Thyroid gland (tissue), 4 donors: ENCODE measurements at regions not wholly inside any gene's neighbourhood (a gene's known extent, or its start where the extent isn't known, plus 50 kb on each side); places are given as distances from the start of the nearest gene placed in this dataset.

Source experiments
- DNase-seq, 2 donors: peaks; one replicate each; pipeline ENCODE4 v3.0.0-alpha.2; 2019
- H3K27ac ChIP-seq, 3 donors: fragments of 200-600 bp; sonication (generic); 1 replicate in 2 of 3; 2 replicates in 1 of 3; pipeline ENCODE4 v1.5.1; 2016 to 2019; ENCODE audit warnings: mild to moderate bottlenecking in 1 of 3, moderate library complexity in 1 of 3
- H3K27me3 ChIP-seq: fragments of 200-600 bp; sonication (generic); one replicate; pipeline ENCODE4 v1.5.1; 2019
- H3K36me3 ChIP-seq, 2 donors: fragments of 200-600 bp; sonication (generic); one replicate each; pipeline ENCODE4 v1.5.1; 2016 to 2019
- H3K4me1 ChIP-seq, 2 donors: fragments of 200-600 bp; sonication (generic); one replicate each; pipeline ENCODE4 v1.5.1; 2017 to 2019
- H3K4me3 ChIP-seq, 3 donors: fragments of 200-600 bp; sonication (generic); replicated peaks in 1 of 3; 1 replicate in 2 of 3; 2 replicates in 1 of 3; pipeline ENCODE4 v1.5.1; 2016; ENCODE audit warnings: mild to moderate bottlenecking in 1 of 3
- H3K9me3 ChIP-seq: fragments of 200-600 bp; sonication (generic); one replicate; pipeline ENCODE4 v1.5.1; 2017
- POLR2A ChIP-seq, 2 donors: fragments of 450-650 bp; IDR thresholded peaks; one replicate each; pipeline ENCODE4 v1.6.1; 2017; ENCODE audit warnings: antibody characterized with exemption in 2 of 2, mild to moderate bottlenecking in 2 of 2, moderate library complexity in 1 of 2
- WGBS, 2 donors: methylation state at CpG; one replicate each; pipeline ENCODE4 v1.1.5; 2017; 5-methylcytosine and 5-hydroxymethylcytosine counted together
- intact Hi-C: fragments of 100-400 bp; cut with DNase I; formaldehyde crosslinking; loops from one replicate; pipeline ENCODE4 v1.15.1; 2023
- TF ChIP-seq, protein P1 (sequence below), 6 experiments: fragments of 200-600 bp in 3 of 6; fragments of 450-650 bp in 3 of 6; sonication (generic) in 3 of 6; IDR thresholded peaks; one replicate each; pipeline ENCODE4 v1.5.1; 2016 to 2019; ENCODE audit warnings: antibody characterized with exemption in 6 of 6, mild to moderate bottlenecking in 2 of 6, inconsistent platforms in 1 of 6, moderate library complexity in 1 of 6

DNA sequence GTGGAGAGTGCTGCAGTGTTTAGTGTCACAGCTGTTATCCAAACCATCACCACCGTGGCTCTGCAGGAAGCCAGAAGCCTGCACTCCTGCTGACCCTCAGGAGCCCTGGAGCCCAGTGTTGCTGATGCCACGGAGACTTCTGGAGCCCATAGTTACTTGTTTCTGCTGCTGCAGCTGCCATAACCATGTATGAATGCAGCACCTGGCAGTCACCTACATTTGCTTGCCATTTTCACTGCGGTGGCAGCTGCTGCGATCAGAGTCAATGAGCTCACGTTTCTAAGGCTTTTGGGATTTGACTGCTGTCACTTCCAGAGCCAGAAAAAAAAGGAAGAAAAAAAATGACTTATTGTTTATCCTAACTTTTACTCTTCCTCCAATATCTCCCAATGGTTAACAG lies 299.2 kb upstream of the THRB start:
- Histone ChIP-seq H3K27ac (no peak overlapping the region), H3K4me3 (no peak overlapping the region), H3K9me3 (no peaks in the 10 kb centered on the region), H3K36me3 (no peaks in the 10 kb centered on the region), H3K27me3 (no peaks in the 10 kb centered on the region), H3K4me1 (no peaks in the 10 kb centered on the region)
- TF ChIP-seq, protein P1, sequence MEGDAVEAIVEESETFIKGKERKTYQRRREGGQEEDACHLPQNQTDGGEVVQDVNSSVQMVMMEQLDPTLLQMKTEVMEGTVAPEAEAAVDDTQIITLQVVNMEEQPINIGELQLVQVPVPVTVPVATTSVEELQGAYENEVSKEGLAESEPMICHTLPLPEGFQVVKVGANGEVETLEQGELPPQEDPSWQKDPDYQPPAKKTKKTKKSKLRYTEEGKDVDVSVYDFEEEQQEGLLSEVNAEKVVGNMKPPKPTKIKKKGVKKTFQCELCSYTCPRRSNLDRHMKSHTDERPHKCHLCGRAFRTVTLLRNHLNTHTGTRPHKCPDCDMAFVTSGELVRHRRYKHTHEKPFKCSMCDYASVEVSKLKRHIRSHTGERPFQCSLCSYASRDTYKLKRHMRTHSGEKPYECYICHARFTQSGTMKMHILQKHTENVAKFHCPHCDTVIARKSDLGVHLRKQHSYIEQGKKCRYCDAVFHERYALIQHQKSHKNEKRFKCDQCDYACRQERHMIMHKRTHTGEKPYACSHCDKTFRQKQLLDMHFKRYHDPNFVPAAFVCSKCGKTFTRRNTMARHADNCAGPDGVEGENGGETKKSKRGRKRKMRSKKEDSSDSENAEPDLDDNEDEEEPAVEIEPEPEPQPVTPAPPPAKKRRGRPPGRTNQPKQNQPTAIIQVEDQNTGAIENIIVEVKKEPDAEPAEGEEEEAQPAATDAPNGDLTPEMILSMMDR (IDR thresholded peaks at IDR 0.05), result no peak
- no peak for TF ChIP-seq POLR2A (IDR thresholded peaks at IDR 0.05)
- WGBS, 2 donors, result 71 to 75% methylated on average over 5 of the region's 5 CpGs
- DNase-seq, result no peak
- intact Hi-C loops, result no loop called here

DNA sequence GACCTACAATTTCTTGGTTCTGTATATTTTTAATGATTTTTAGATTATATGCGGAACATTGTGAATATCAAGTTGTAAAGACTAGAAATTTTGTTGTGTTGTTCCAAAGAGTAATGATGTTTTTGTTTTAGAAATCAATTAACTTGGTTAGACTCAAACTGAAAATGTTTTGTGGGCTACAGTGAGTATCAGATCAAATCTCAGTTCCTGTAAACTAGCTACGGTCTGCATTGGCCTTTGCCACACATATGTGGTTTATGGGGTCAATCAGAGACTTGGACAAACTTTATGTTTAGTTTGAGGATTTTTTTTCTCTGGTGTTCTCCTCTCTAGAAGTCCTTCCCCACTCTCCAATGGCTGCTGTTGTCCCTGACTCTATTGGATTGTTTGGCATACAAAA lies 308.0 kb upstream of the THRB start:
- H3K4me1 ChIP-seq, result no peaks in the 10 kb centered on the region
- TF ChIP-seq, protein P1 (IDR thresholded peaks at IDR 0.05), result no peak
- TF ChIP-seq POLR2A (IDR thresholded peaks at IDR 0.05), result no peak
- DNase-seq, result no peak
- no peak overlapping the region for H3K4me3 ChIP-seq
- H3K36me3 ChIP-seq, result no peaks in the 10 kb centered on the region
- H3K27ac ChIP-seq, result no peak overlapping the region
- no peaks in the 10 kb centered on the region for H3K9me3 ChIP-seq
- WGBS, 2 donors, result 85 to 92% methylated on average over 2 of the region's 2 CpGs
- intact Hi-C loops, result no loop called here
- no peaks in the 10 kb centered on the region for H3K27me3 ChIP-seq

DNA sequence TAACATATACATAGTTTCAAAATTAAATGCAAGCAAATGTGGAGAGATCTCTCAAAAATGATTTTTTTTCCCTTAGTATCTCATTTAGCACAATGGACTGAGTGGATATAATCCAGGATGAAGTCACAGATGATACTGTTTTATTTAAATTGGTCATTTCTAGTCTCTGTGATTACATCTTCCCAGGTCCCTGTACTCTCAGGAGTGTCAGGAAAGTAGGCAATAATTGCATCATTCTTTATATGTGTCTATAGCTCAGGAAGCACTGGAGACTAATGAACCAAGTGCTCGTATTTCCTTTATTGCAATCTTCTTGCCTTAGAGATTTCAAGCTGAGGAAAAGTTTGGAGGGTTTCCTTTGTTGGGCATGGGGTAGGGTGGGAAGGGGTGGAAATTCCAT lies 309.4 kb upstream of the THRB start:
- no peak overlapping the region for H3K4me3 ChIP-seq
- intact Hi-C loops, result no loop called here

DNA sequence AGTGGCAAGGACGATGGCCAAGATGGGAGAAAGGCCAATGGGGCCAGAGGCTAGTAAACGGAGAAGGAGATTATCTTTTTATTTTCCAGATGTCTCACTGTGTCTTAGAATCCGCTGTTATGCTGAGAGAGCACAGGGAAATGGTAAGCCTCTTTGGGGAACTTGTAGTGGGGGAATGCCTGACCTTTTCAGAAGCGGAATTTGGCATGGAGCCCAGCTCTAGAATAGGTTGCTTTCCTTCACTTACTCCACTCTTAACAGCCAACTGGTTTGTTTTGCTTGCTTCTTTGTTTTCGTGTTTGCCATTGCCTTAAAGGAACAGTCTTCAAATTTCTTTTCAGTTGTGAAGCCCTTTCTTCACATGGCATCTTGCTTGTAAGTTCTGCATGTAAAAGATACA lies 316.2 kb upstream of the THRB start:
- no peaks in the 10 kb centered on the region for H3K9me3 ChIP-seq
- peak overlapping the region; percentile 13 to 51 (median 51) for H3K27ac ChIP-seq
- H3K4me3 ChIP-seq, result no peak overlapping the region
- no peaks in the 10 kb centered on the region for H3K36me3 ChIP-seq
- intact Hi-C loops, result no loop called here
- TF ChIP-seq, protein P1 (IDR thresholded peaks at IDR 0.05), result no peak
- TF ChIP-seq POLR2A (IDR thresholded peaks at IDR 0.05), result no peak
- DNase-seq, result peak; percentile 65 to 77
- no peaks in the 10 kb centered on the region for H3K27me3 ChIP-seq
- H3K4me1 ChIP-seq, result peaks cover 13 to 17% of the 10 kb centered on the region in 2 donors
- WGBS, 2 donors, result 23 to 27% methylated on average over 5 of the region's 5 CpGs

More for the DNA sequence above, 309.4 kb upstream of the THRB start:
- H3K27ac ChIP-seq, result no peak overlapping the region
- no peaks in the 10 kb centered on the region for H3K9me3 ChIP-seq
- no peak for DNase-seq
- 82 to 93% methylated on average over 1 of the region's 1 CpG for WGBS, 2 donors
- no peaks in the 10 kb centered on the region for H3K4me1 ChIP-seq
- H3K36me3 ChIP-seq, result no peaks in the 10 kb centered on the region
- no peak for TF ChIP-seq POLR2A (IDR thresholded peaks at IDR 0.05)
- TF ChIP-seq, protein P1 (IDR thresholded peaks at IDR 0.05), result no peak
- H3K27me3 ChIP-seq, result no peaks in the 10 kb centered on the region

DNA sequence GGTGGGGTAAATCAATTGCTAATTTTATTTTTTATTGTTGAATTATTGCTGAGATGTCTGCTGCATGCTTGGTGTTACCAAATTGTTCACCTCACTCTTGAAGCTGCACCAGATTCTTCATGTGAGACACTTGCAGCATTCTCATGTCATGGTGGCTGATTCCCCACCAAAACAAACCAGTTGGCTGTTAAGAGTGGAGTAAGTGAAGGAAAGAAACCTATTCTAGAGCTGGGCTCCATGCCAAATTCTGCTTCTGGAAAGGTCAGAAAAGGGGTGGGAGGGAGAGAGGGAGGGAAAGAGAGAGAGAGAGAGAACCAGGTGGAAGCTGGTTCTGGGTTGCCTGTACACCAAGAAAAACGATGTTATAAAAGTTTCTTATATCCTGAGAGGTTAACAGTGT lies 317.5 kb upstream of the THRB start:
- DNase-seq, result peak; percentile 76 to 80
- Histone ChIP-seq H3K36me3 (no peaks in the 10 kb centered on the region), H3K4me3 (no peak overlapping the region), H3K27me3 (no peaks in the 10 kb centered on the region), H3K27ac (peak overlapping the region; percentile 41 to 51 (median 51)), H3K4me1 (peaks cover 13 to 17% of the 10 kb centered on the region in 2 donors), H3K9me3 (no peaks in the 10 kb centered on the region)
- TF ChIP-seq, protein P1 (IDR thresholded peaks at IDR 0.05), result no peak
- TF ChIP-seq POLR2A (IDR thresholded peaks at IDR 0.05), result no peak
- intact Hi-C loops, result no loop called here
- 30 to 39% methylated on average over 1 of the region's 1 CpG for WGBS, 2 donors
